Thyroid gland (tissue), 4 donors: ENCODE measurements at regions not wholly inside any gene's neighbourhood (a gene's known extent, or its start where the extent isn't known, plus 50 kb on each side); places are given as distances from the start of the nearest gene placed in this dataset.

ENCODE experiments used
- CTCF ChIP-seq, 6 experiments: fragments of 200-600 bp in 3 of 6; fragments of 450-650 bp in 3 of 6; sonication (generic) in 3 of 6; IDR thresholded peaks; one replicate each; pipeline ENCODE4 v1.5.1; 2016 to 2019; ENCODE audit warnings: antibody characterized with exemption in 6 of 6, mild to moderate bottlenecking in 2 of 6, inconsistent platforms in 1 of 6, moderate library complexity in 1 of 6
- POLR2A ChIP-seq, 2 donors: fragments of 450-650 bp; IDR thresholded peaks; one replicate each; pipeline ENCODE4 v1.6.1; 2017; ENCODE audit warnings: antibody characterized with exemption in 2 of 2, mild to moderate bottlenecking in 2 of 2, moderate library complexity in 1 of 2

DNA sequence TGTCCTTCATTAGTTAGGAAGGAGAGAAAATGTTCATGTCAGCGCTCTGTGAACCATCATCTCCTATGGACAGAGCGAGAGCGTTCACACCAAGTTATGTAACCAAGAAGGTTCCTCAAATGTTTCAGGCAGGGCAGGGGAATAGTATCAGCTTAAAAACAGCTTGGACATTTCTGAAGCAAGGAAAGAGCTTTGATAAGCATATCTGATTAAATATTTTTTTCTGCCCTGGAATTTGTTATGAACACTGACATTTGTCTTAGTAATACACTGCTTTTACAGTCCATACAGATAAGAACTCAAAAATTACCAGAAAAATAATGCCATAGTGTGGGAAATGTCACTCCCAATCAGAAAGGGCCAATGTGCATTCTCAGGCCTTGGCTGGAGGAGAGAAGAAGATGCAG, 66.3 kb upstream of the LIFR start:
- TF ChIP-seq POLR2A (IDR thresholded peaks at IDR 0.05) (no peak), CTCF (IDR thresholded peaks at IDR 0.05) (no peak)
